Loucy (cell line): ENCODE measurements at regions not wholly inside any gene's neighbourhood (a gene's known extent, or its start where the extent isn't known, plus 50 kb on each side); places are given as distances from the start of the nearest gene placed in this dataset.

Source experiments
- H2AFZ ChIP-seq: fragments of 200-600 bp; sonication (generic); 2 replicates; pipeline ENCODE4 v1.6.0; 2016; ENCODE audit warnings: antibody characterized with exemption, mild to moderate bottlenecking, low read length, moderate library complexity
- H3F3A ChIP-seq: fragments of 200-600 bp; 2 replicates; pipeline ENCODE4 v1.6.0; 2016; ENCODE audit warnings: antibody characterized with exemption, low read depth, mild to moderate bottlenecking
- H3K27me3 ChIP-seq: fragments of 200-600 bp; sonication (generic); 2 replicates; pipeline ENCODE4 v1.6.1; 2014; ENCODE audit warnings: low read length, mild to moderate bottlenecking; ENCODE audit not compliant: insufficient read depth, poor library complexity, severe bottlenecking
- H3K36me3 ChIP-seq: fragments of 200-600 bp; sonication (generic); 2 replicates; pipeline ENCODE4 v1.6.1; 2016; ENCODE audit warnings: low read length; ENCODE audit not compliant: insufficient read depth
- H3K4me1 ChIP-seq: fragments of 200-600 bp; sonication (generic); 2 replicates; pipeline ENCODE4 v1.5.1; 2014; ENCODE audit warnings: low read length, mild to moderate bottlenecking; ENCODE audit not compliant: insufficient read depth, poor library complexity, severe bottlenecking
- H3K4me2 ChIP-seq: fragments of 200-600 bp; sonication (generic); 2 replicates; pipeline ENCODE4 v1.6.0; 2014; ENCODE audit warnings: antibody characterized with exemption, low read length, low read depth, mild to moderate bottlenecking; ENCODE audit not compliant: poor library complexity, severe bottlenecking
- H3K4me3 ChIP-seq: fragments of 200-600 bp; sonication (generic); 2 replicates; pipeline ENCODE4 v1.5.1; 2014; ENCODE audit warnings: low read length, mild to moderate bottlenecking, mixed read lengths; ENCODE audit not compliant: poor library complexity, severe bottlenecking
- H3K79me2 ChIP-seq: fragments of 200-600 bp; sonication (generic); 2 replicates; pipeline ENCODE4 v1.6.1; 2014; ENCODE audit warnings: low read length; ENCODE audit not compliant: insufficient read depth
- H3K9ac ChIP-seq: fragments of 200-600 bp; sonication (generic); 2 replicates; pipeline ENCODE4 v1.6.0; 2014; ENCODE audit warnings: mild to moderate bottlenecking, low read depth, low read length, moderate library complexity; ENCODE audit not compliant: poor library complexity, severe bottlenecking
- H3K9me2 ChIP-seq: fragments of 200-600 bp; sonication (generic); replicated peaks from 2 replicates; pipeline ENCODE4 v1.6.1; 2016; ENCODE audit warnings: low read depth, low read length, mixed read lengths
- H3K9me3 ChIP-seq: fragments of 200-600 bp; sonication (generic); 2 replicates; pipeline ENCODE4 v1.6.1; 2014; ENCODE audit warnings: mild to moderate bottlenecking, antibody characterized with exemption, low read length, low read depth; ENCODE audit not compliant: insufficient read depth
- H4K20me1 ChIP-seq: fragments of 200-600 bp; sonication (generic); 2 replicates; pipeline ENCODE4 v1.6.0; 2014; ENCODE audit warnings: antibody characterized with exemption, low read length, mild to moderate bottlenecking; ENCODE audit not compliant: insufficient read depth, poor library complexity, severe bottlenecking
- EZH2phosphoT487 ChIP-seq: fragments of 200-600 bp; IDR thresholded peaks from 2 replicates; pipeline ENCODE4 v1.6.1; 2018; ENCODE audit warnings: antibody characterized with exemption, mild to moderate bottlenecking, moderate library complexity, borderline replicate concordance
- TF ChIP-seq, protein P1 (sequence below): fragments of 200-600 bp; sonication (generic); conservative IDR thresholded peaks from 2 replicates; pipeline ENCODE4 v1.5.1; 2014; ENCODE audit warnings: mild to moderate bottlenecking, antibody characterized with exemption, low read length

DNA sequence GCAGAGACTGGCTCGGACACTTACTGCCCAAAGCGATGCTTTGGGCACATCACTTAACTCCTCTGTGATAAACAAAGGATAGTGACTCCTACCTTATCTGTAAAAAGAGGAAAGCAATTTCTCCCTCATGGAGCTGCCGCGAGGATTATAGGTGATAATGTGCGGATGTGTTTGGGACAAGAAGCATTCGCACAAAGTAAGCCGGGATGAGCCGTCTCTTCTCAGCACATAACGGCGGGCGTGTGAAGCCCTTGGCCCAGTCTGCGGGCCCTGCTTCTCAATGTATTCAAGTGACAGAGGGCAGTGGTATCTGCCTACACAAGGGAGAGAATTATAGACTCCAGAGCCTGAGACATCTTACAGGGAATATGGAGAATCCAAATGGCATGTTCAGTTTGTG lies 550.3 kb upstream of the CPEB2 start:
- Histone ChIP-seq H3K4me2 (no peak overlapping the region), H3K79me2 (no peaks in the 10 kb centered on the region), H3K36me3 (no peaks in the 10 kb centered on the region), H3K4me1 (no peaks in the 10 kb centered on the region), H3K27me3 (no peaks in the 10 kb centered on the region), H3K9ac (no peak overlapping the region), H3K9me2 (no peaks in the 10 kb centered on the region), H4K20me1 (no peaks in the 10 kb centered on the region), H2AFZ (no peak overlapping the region), H3F3A (no peaks in the 10 kb centered on the region), H3K4me3 (no peak overlapping the region), H3K9me3 (no peaks in the 10 kb centered on the region)
- TF ChIP-seq EZH2phosphoT487: no peak
- TF ChIP-seq, protein P1, sequence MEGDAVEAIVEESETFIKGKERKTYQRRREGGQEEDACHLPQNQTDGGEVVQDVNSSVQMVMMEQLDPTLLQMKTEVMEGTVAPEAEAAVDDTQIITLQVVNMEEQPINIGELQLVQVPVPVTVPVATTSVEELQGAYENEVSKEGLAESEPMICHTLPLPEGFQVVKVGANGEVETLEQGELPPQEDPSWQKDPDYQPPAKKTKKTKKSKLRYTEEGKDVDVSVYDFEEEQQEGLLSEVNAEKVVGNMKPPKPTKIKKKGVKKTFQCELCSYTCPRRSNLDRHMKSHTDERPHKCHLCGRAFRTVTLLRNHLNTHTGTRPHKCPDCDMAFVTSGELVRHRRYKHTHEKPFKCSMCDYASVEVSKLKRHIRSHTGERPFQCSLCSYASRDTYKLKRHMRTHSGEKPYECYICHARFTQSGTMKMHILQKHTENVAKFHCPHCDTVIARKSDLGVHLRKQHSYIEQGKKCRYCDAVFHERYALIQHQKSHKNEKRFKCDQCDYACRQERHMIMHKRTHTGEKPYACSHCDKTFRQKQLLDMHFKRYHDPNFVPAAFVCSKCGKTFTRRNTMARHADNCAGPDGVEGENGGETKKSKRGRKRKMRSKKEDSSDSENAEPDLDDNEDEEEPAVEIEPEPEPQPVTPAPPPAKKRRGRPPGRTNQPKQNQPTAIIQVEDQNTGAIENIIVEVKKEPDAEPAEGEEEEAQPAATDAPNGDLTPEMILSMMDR: no peak

DNA sequence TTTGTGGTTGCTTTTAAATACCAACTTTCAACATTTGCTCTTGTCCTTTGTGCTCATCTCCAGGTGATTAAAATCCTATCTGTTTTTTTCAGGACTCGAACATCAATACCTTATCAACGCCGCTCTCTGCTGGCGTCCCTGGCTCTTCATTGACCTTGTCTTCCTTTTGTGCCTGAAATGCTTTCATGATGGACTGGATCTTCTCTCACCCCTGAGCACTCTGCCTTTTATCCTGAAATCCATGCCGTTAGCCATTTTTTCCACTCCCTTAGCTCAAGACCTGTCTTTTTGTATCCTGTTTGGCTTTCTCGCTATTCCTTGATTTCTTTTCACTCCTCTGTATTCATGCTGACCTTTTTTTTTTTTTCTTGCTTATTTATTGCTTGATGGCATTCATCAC lies 549.5 kb upstream of the CPEB2 start:
- H3K79me2 ChIP-seq: no peaks in the 10 kb centered on the region
- no peaks in the 10 kb centered on the region for H3K9me2 ChIP-seq
- H3F3A ChIP-seq: no peaks in the 10 kb centered on the region
- no peak overlapping the region for H3K4me2 ChIP-seq
- TF ChIP-seq, protein P1: no peak
- no peak for TF ChIP-seq EZH2phosphoT487
- no peaks in the 10 kb centered on the region for H3K36me3 ChIP-seq
- no peaks in the 10 kb centered on the region for H3K27me3 ChIP-seq
- no peak overlapping the region for H3K9ac ChIP-seq
- H2AFZ ChIP-seq: no peak overlapping the region
- no peaks in the 10 kb centered on the region for H3K9me3 ChIP-seq
- H3K4me1 ChIP-seq: no peaks in the 10 kb centered on the region
- no peak overlapping the region for H3K4me3 ChIP-seq
- no peaks in the 10 kb centered on the region for H4K20me1 ChIP-seq

DNA sequence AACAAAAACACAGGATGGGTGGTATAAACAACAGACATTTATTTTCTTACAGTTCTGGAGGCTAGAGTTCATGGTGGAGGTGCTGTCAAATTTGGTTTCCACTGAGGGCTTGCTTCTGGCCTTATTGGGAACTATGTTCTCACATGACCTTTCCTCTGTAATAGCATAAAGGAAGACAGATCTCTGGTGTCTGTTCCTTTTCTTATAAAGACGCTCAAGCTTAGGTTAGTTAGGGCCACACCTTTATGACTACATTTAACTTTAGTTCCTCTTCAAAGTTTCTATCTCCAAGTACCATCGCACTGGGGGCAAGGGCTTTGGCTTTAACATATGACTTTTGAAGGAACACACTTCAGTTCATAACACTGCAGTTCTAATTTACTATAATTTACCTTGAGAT lies 543.8 kb upstream of the CPEB2 start:
- Histone ChIP-seq H3K4me2 (no peak overlapping the region), H3K4me1 (no peaks in the 10 kb centered on the region), H3K36me3 (no peaks in the 10 kb centered on the region), H3K9me3 (no peaks in the 10 kb centered on the region), H3K27me3 (no peaks in the 10 kb centered on the region), H3K9me2 (no peaks in the 10 kb centered on the region), H3F3A (no peaks in the 10 kb centered on the region), H3K79me2 (no peaks in the 10 kb centered on the region), H4K20me1 (no peaks in the 10 kb centered on the region), H3K9ac (no peak overlapping the region), H3K4me3 (no peak overlapping the region), H2AFZ (no peak overlapping the region)
- no peak for TF ChIP-seq EZH2phosphoT487

DNA sequence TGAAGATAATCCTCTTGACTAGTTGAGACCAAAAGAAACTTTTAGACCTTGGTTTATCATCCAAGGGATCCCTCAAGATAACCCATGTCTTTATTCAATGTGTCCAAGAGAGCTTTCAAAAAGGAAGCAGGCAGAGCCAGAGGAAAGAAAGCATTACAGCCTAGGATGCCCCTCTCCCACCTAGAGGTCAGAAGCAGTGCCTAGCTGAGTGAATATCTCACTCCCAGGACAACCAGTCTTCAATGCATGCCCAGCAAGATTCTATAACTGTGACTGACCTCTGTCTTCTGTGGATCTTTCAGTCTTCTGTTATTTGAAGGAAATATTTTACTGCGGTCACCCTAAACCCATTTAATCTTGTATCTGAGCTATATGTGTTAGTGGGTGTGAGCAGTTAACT lies 537.2 kb upstream of the CPEB2 start:
- no peaks in the 10 kb centered on the region for H3K36me3 ChIP-seq
- H3K4me1 ChIP-seq: no peaks in the 10 kb centered on the region
- no peaks in the 10 kb centered on the region for H3F3A ChIP-seq
- H3K4me2 ChIP-seq: no peak overlapping the region
- H3K9me2 ChIP-seq: no peaks in the 10 kb centered on the region
- H3K9ac ChIP-seq: no peak overlapping the region
- H2AFZ ChIP-seq: no peak overlapping the region
- no peaks in the 10 kb centered on the region for H4K20me1 ChIP-seq
- no peaks in the 10 kb centered on the region for H3K9me3 ChIP-seq
- H3K27me3 ChIP-seq: no peaks in the 10 kb centered on the region
- no peaks in the 10 kb centered on the region for H3K79me2 ChIP-seq
- no peak overlapping the region for H3K4me3 ChIP-seq
- TF ChIP-seq, protein P1: no peak
- TF ChIP-seq EZH2phosphoT487: no peak
